ENCODE measurements at regions not wholly inside any gene's neighbourhood (a gene's known extent, or its start where the extent isn't known, plus 50 kb on each side); places are given as distances from the start of the nearest gene placed in this dataset.

DNA sequence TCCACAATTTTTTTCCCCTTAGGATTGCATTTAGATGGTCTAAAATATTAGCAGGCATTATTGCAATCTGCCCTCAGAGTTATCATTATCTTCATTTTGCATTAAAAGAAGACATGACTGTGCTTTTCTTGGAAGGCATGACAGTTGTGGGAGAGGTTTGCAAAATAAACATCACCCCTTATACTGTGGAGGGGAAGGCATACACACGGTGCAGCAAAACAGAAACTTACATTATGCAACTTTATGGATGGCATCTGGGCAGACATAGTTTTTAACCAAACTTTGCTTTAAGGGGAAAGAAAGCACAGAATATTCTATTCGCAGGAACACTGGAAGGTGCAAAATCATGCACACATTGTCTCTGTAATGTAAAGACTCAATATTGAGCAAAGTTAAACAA, 505.8 kb upstream of the ADAMTS16 start:
- no peak for TF ChIP-seq JUNB (IDR thresholded peaks at IDR 0.05; ENCODE audit: unreplicated experiment)
- TF ChIP-seq CTCF (conservative IDR thresholded peaks at IDR 0.05; ENCODE audit: low read depth in 2 of 2): no peak
- no peak for TF ChIP-seq POLR2AphosphoS5 (IDR thresholded peaks at IDR 0.05; ENCODE audit: low read depth)

Data from GM23338 (cell line).